GM18507 (cell line): ENCODE measurements at regions not wholly inside any gene's neighbourhood (a gene's known extent, or its start where the extent isn't known, plus 50 kb on each side); places are given as distances from the start of the nearest gene placed in this dataset.

Experiments used
- DNase-seq: peaks from one replicate; pipeline ENCODE4 v3.0.0; 2011; ENCODE audit warnings: low read depth; ENCODE audit not compliant: insufficient read length; ENCODE audit errors: extremely low spot score
- FAIRE-seq: peaks from 2 replicates; lab custom pipeline; 2011; peaks lifted over from hg19 to GRCh38; lab: Jason Lieb, UNC

DNA sequence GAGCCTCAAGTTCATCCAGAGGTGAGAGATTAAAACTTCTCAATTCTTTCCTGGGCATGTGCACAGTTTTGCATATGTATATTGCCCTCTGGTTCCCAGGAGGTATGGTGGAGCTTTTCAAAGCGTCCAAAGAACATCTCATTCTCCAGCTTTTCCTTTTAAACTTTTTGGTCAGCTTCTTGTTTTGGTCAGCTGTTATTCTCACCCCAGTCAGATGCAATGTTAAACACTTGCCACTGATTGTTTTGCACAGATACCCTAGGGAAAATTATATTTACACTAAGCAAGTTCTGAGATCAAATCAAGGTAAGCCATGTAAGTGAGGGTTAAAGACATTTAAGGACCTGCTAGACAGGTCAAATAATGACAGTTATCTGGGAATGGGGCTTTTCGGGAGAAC, 261.3 kb downstream of the EDEM1 start:
- FAIRE-seq (peak; percentile 18), DNase-seq (no peak)

DNA sequence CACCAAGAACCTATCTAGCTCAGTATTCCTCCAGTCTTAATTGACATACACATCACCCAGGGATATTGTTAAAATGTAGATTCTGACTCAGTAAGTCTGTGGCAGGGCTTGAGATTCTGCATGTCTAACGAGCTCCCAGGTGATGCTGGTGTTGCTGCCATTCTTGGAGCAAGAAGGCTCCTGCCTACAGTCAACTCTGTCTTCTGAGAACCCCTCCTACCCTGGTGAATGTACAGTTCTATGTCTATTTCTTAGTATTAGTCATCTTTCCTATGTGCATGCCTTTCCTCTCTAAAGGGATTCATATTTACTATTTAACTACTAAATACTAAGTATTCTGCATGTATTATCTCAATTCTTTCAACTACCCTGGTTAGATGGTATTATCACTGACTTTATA, 268.7 kb downstream of the EDEM1 start:
- DNase-seq (no peak), FAIRE-seq (no peak)

DNA sequence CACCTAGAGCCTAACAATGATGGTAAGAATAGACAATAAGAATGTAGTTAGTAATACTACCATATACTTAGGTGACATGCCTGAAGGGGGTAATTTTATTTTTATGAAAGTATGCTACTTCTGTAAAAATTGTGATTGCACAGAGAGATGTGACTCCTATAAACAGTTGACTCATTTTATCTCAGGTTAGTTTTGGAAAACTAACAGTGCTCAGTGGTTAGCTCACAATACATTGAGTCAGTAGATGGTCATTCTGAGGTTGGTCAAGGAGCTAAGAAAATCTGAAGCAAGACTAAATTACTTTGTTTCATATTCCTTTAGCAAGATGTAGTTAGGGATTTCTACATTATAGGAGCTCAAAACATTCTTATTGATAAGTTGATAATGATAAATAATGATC, 271.0 kb downstream of the EDEM1 start:
- FAIRE-seq (no peak), DNase-seq (no peak)

DNA sequence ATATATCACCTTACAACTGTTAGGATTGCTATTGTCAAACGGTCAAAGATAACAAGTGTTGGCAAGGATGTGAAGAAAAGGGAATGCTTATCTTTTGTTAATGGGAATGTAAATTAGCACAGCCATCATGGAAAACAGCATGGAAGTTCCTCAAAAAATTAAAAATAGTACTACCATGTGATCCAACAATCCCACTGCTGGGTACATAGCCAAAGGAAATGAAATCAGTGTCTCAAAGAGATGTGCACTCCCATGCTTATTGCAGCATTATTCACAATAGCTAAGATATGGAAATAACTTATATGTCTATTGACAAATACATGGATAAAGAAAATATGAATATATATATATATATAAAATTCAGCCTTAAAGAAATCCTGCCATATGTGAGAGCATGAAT, 274.6 kb downstream of the EDEM1 start:
- FAIRE-seq (no peak), DNase-seq (no peak)

DNA sequence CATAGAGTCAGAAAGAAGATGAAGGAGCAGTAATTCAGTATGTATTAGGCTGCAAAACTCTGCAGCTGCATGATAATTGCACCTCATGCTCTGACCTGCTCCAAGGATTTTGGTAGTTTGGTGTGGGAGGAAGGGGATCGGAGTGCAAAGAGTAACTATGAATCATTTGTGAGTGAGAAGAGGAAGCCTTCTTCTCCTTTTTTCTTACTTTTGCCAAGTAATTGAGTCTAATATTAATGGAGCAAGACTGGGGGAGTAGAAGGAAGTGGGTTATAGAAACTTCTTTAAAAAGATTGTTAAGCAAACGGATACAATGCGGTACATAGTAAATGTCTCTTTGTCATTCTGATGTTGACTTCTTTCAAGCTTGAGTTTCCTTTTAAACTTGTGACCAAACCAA, 276.5 kb downstream of the EDEM1 start:
- no peak for DNase-seq
- FAIRE-seq, result no peak

DNA sequence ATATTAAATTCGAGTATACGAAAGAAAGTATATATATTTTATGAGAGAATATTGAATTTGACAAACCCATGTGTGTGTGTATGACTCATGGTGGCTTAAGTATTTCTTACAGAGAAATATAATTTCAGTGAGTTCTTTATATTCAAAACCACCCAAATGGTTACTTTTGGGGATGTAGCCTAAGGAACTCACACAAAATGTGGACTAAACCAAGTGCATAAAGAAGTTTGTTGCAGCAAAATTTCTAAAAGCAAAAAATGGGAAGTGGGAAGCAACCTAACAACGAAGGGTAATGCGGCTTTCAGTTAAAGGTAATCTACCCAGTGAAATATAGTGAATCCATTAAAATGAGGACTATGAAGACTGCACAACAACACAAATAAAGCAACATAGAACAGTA, 277.1 kb downstream of the EDEM1 start:
- no peak for FAIRE-seq
- no peak for DNase-seq

DNA sequence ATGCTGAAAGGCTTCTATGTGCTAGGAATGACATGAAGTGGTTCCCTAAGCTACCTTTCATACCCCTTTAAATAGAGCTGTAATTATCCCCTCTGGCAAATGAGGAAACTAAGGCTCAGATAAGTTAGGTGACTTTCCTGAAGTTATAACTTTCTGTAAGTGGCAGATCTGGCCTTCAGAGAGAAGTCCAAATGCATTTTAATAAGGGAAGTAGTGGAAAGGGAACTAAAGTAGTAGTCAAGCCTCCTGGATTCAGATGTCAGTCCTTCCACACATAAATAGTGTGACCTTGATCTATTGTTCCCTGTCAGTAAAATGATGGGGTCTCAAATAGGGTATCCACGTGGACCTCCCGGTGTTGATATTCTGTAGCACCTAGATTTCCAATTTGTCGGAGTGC, 277.7 kb downstream of the EDEM1 start:
- DNase-seq, result no peak
- no peak for FAIRE-seq

DNA sequence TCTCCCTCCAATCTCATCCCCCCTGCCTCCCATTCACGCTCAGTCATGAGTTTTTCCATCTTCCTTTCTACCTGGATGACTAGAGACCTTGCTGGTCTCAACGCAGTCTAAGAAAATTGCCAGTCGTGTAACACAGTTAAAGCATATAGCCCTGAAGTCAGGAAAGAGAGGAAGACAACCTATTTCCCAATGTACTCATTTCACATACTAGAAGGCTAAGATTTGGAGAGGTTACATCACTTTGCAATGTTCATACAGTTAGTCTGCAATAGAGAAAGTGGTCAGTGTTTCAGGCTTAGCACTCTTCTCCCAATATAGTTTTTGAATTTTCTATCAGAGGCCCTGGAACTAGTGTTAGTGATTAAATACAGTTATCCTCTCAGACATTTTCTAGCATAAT, 278.6 kb downstream of the EDEM1 start:
- no peak for FAIRE-seq
- DNase-seq, result no peak

DNA sequence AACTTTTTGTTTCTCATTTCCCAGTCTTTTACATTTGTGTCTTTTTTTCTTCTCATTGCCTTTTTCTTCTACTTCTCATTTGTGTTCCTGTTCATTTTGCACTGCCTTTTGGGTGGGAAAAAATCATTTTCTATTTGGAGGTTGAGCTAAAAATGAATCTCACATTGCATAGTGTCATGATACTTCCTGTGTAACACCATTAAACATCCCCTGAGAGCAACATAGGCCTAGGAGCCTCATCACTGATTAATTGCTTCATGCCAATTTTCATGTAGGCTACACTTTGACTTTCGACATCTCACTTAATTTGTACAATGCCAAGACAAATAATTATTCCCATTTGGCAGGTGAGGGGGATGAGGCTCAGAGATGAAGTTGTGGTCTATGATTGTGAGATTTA, 279.2 kb downstream of the EDEM1 start:
- DNase-seq (no peak), FAIRE-seq (peak; percentile 45)

DNA sequence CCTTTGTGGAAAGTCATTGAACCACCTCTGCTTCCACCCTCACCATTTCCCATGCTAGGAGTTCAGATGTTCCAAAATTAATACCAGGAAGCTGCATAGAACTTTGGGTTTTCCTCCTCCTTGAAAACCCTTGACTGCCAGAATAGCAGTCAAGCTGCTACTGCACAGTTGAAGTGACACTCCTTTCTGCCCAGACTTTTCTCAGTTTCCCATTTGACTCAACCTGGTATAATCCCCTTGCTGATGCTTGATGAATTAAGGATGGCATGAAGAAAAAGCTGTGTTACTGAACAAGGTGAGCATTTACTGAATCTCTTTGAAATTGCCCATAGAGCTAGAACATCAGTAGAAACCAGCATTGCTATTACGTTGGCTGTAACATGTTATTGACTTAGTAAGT, 286.0 kb downstream of the EDEM1 start:
- DNase-seq (no peak), FAIRE-seq (no peak)

DNA sequence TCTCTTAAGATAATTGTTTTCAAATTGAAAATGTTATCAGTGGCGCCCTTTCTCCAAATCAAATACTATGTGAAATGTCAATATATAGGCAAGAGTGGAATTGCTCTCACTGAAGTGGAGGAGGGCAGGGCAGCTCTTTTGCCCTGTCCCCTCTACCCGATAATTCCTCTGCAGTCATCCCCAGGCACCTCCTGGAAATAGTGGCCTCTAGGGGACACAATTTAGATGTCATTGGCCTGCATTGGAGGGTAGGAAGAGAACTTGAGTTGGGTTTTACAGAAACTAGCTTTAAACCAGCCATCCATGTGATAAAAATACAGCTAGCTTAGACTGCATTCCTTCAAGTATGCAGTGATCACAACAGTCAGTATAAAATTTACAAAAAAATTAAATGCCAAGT, 288.9 kb downstream of the EDEM1 start:
- DNase-seq, result no peak
- FAIRE-seq, result no peak

DNA sequence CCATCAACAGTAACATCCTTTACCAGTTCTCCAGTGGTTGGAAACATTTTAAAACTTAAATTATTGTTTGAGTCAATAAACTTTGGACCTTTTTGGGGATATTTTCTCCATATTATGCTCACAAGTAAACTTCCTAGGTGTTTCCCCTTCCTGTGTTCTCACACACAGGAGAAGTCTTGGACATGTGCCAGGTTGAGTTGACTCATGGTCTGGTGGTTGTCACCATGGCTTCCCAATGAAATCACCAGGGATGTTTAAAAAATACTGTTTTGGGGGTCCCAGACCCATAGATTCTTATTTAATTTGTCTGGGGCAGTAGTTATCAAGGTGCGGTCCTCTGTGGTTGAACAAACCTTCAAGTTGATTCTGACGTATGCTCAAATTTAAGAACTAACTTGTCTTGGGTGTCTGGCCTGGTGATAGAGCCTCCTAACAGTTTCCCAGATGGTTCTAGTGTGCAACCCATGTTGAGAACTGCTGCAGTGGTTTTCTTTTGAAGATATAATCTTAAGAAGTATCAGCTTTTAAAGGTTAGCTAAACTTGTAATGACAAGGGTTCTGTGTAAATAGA, 291.8 kb downstream of the EDEM1 start:
- DNase-seq, result no peak

DNA sequence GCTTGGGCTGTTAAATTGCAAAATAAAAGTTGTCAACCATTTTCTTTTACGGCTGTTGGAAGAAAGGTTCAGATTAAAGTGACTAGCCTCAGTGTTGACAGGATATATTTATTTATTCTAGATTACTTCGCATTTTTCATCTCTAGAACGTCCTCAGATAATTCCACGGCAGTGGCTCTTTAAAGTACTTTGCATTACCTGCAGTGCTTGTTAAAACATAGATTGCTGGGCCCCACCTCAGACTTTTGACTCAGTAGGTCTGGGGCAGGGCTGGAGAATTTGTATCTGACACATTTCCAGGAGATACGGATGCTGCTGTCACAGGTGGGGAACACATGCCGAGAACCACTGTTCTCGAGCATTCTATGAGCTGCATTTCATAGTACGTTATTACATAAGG, 292.7 kb downstream of the EDEM1 start:
- FAIRE-seq (no peak), DNase-seq (no peak)

More for the DNA sequence above, 291.8 kb downstream of the EDEM1 start:
- FAIRE-seq, result no peak

DNA sequence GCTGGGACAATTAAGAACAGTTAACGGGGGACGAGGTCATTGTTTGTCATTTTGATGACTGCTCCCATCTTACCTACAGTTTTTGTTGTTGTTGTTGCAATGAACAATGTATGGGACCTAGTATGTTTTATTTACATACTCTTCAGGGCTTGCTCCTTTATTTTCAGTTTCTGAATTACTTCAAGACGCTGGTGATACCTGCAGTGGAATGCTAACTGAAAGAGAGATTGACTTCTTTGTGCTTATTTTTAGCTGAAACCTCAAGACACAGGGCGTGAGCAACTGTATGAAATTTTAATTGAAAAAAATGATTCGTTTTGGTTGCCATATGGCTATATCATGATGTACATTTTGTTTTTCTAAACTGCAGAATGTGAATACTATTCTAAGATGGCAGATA, 297.9 kb downstream of the EDEM1 start:
- DNase-seq (no peak), FAIRE-seq (peak; percentile 59)

DNA sequence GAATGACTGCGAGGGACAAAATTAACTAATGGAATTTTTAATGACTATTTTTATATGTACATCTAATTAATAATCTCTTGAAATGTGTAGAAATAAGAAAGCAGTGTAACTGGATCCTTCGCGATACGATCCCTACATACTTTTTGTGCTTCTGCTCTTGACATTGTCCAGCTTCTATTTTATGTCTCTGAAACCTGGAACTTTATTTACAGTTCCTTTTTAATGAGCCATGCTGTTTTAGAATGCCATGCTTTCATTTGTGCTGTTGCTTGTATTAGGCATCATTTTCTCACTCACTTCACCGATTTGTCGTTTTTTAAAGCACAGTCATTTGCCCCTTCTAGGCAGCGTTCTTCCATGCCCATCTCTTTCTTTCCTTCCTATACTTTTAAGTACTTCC, 301.3 kb downstream of the EDEM1 start:
- FAIRE-seq (no peak), DNase-seq (no peak)

DNA sequence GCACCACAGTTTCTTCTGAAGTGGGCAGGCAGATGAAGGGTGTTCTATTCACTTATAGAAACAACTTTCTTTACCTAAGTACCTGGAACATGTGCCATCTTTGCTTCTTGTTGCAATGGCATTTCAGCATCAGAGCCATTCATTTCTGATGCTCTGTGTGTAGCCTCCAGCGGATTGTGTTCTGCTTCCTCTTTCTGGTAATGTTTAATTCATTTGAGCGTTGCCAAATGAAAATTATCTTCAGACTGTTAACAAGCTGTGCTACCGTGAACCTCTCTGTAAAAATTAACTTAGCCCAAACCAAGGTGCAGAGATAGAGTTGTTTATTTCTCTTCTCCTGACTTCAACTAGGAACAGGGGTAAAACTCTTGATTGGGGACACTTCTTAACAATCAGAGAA, 302.0 kb downstream of the EDEM1 start:
- peak; percentile 93 for FAIRE-seq
- DNase-seq, result peak; percentile 22

DNA sequence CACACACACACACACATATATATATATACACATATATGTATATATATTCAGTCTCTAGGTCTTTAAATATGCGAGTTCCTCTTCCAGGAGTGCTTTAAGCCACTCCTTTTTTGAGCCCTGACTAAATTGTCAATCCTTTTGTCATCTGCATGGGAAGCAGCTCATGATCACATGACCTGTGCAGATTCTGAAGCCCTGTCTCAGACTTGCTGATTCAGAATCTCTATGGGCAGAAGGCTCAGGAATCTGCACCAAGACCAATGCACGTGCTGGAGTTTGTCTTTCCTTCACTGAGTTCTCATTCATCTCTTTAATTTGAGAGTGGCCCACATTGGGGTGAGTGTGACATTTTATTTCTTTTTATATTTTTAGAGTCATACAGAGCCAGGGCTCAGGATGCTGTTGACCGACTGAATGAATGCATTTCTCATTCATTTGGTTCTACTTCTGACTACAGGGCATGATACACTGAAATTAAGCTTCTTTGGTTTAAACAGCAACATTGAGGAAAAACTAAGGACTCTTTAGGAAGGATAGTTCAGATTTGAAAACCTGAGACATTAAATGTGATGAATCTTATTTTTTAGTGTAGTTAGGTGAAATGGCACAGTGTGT, 307.5 kb downstream of the EDEM1 start:
- FAIRE-seq, result no peak
- DNase-seq, result no peak

DNA sequence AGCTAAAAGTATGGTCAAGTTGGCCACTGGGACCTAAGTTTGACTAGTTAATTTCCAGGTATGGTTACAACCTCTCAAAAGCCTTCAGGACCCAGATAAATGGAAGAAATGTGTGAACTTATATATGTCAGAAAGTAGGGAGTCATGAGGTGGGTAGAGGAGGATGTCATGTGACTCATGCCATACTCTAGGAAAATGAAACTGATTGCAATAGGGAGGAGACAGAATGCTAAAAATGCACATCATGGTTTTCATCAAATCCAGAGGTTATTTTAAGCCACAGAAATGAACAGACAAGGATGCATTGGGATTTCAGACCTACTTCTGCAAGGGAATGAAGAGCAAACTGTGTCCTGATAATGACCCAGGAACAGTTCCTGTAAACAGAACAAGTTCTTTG, 310.0 kb downstream of the EDEM1 start:
- DNase-seq (no peak), FAIRE-seq (no peak)

DNA sequence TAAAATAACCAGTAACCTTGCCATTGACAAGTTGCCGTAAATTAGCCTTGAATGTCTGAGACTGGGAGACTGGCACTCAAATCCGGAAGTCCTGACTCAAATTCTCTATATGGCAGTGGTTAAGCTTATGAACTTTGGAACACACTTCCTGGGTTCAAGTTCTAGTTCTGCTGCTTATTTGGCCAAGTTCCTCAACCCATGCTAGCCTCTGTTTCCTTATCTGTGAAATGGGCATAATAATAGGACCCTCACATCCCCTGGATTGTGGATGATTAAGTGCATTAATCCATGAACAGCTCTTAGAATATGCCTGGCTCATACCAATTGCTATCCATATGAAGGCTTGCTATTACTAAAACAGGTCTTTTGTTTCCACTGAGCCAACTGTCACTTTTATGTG, 311.5 kb downstream of the EDEM1 start:
- DNase-seq (no peak), FAIRE-seq (peak; percentile 64)

DNA sequence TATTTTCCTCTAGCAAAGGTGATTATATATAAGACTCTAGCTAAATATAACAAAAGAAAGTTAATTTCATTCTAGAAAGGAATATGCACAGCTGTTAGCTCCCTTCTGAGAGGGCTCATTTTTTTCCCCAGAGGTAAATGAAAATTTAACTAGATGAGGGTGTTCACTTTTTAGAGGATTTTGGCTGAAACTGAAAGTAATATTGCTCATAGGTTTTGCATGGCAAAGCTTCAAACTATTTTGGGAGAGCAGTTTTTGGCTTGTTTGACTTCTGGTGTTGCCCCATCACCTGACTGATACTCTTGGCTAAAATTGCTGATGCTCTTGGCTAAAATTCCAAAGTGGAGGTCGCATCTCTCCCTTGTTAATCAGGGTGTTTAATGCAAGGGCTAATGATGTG, 311.9 kb downstream of the EDEM1 start:
- FAIRE-seq (peak; percentile 88), DNase-seq (no peak)

DNA sequence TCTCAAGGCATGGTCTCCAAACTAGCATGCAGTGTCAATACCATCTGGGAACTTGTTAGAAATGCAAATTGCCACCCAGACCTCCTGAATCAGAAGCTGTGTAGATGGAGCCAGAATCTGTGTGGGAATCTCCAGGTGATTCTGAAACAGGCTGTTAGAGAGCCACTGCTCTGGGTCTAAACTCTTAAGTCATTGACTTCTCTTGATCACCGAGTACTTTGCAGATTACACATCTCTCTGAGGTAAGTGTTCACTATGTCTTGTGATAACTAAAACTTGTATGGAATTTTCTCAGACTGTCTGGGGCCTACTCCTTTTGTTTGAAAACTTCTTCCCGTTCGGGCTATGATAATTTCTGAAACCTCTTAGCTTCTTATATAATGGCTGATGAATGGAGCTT, 315.6 kb downstream of the EDEM1 start:
- DNase-seq (no peak), FAIRE-seq (no peak)

DNA sequence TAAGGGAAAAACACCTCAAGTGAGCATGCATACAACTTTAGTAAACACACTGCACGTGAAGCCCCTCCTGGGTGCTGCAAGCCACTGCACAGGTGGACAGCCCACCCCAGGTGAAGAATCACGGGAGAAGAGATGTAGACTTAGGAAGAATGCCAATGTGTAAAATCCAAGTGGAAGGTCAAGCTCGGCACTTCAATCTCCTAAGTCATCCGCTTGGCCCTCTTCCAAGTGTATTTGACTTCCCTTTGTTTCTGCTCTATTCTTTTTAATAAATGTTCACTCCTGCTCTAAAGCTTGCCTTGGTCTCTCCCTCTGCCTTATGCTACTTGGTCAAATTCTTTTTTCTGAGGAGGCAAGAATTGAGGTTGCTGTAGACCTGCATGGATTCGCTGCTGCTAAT, 316.6 kb downstream of the EDEM1 start:
- no peak for DNase-seq
- FAIRE-seq, result no peak
